ENCODE measurements at regions not wholly inside any gene's neighbourhood (a gene's known extent, or its start where the extent isn't known, plus 50 kb on each side); places are given as distances from the start of the nearest gene placed in this dataset.
A peak's percentile ranks its signal among the peaks of the same experiment; 100 is the strongest.

DNA sequence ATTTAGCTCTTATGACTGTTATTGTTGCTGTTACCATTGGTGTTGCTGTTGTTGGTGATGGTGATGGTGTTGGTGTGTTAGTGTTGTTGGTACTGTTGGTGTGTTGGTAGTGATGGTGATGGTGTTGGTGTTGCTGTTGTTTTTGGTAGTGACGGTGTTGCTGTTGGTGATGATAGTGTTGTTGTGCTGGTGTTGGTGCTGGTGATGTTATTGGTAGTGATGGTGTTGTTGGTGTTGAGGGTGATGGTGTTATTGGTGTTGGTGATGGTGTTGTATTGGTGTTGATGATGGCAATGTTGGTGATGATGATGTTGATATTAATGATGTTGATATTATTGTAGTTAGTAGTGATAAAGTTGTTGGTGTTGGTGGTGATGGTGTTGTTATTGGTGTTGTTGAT, 285.7 kb upstream of the FOXF1 start:
- Histone ChIP-seq H3K4me3 (no peak overlapping the region), H3K27ac (no peak overlapping the region), H3K9me3 (no peaks in the 10 kb centered on the region), H3K27me3 (peaks cover 66% of the 10 kb centered on the region), H3K36me3 (no peaks in the 10 kb centered on the region), H3K4me1 (no peaks in the 10 kb centered on the region)
- no peak for DNase-seq (ENCODE audit: low spot score in 2 of 2)
- no peak for TF ChIP-seq POLR2AphosphoS5 (IDR thresholded peaks at IDR 0.05)
- TF ChIP-seq, protein P1, sequence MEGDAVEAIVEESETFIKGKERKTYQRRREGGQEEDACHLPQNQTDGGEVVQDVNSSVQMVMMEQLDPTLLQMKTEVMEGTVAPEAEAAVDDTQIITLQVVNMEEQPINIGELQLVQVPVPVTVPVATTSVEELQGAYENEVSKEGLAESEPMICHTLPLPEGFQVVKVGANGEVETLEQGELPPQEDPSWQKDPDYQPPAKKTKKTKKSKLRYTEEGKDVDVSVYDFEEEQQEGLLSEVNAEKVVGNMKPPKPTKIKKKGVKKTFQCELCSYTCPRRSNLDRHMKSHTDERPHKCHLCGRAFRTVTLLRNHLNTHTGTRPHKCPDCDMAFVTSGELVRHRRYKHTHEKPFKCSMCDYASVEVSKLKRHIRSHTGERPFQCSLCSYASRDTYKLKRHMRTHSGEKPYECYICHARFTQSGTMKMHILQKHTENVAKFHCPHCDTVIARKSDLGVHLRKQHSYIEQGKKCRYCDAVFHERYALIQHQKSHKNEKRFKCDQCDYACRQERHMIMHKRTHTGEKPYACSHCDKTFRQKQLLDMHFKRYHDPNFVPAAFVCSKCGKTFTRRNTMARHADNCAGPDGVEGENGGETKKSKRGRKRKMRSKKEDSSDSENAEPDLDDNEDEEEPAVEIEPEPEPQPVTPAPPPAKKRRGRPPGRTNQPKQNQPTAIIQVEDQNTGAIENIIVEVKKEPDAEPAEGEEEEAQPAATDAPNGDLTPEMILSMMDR (IDR thresholded peaks at IDR 0.05): no peak
- TF ChIP-seq EP300 (IDR thresholded peaks at IDR 0.05): no peak
- no peak for TF ChIP-seq POLR2A (IDR thresholded peaks at IDR 0.05)
- WGBS: 91% methylated on average over 1 of the region's 1 CpG

DNA sequence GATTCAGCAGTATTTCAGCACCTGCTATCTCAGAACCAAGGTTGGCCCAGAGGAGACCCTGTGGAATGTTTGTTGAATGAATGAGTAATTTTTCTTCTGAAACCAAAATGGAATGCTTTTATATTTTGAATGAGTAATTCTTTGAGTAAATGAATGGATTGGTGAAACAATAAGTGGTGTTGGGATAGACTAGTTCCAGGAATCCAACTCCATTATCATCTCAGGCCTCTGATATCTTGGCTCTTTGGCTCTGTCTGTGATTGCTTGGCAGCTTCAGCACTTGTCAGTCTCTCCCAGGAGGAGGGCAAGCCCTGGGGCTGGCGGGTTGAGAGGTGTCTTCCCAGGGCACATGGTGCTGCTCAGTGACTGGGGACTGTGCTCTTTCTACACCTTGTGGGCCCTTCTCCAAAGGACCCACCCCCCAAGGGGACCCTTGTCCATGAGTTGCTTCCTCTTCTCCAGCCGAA, 284.4 kb upstream of the FOXF1 start:
- peak in 1 of 2 donors; percentile 13 for DNase-seq (ENCODE audit: low spot score in 2 of 2)
- TF ChIP-seq, protein P1 (IDR thresholded peaks at IDR 0.05): no peak
- TF ChIP-seq POLR2AphosphoS5 (IDR thresholded peaks at IDR 0.05): no peak
- TF ChIP-seq EP300 (IDR thresholded peaks at IDR 0.05): no peak
- TF ChIP-seq POLR2A (IDR thresholded peaks at IDR 0.05): no peak
- WGBS: 73% methylated on average over 2 of the region's 2 CpGs

DNA sequence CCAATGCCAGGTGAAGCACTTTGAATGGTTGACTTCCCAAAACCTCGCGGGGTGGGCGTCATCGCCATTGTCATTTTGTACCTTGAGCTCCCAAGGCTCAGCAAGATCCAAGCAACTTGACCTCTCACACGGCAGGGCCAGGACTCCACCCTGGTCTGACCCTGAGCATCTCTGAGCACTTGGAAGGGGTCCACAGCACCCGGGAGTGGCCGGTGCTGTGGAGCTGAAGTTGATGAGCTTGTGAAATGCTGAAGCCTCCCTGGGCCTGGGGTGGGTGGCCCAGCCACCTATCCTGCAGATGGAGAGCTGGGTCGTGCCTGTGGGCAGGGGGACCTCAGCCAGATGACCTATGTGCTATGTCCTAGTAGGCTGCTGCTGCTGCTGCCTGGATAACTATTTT, 283.3 kb upstream of the FOXF1 start:
- Histone ChIP-seq H3K27me3 (peaks cover 51% of the 10 kb centered on the region), H3K4me1 (no peaks in the 10 kb centered on the region), H3K27ac (no peak overlapping the region), H3K9me3 (no peaks in the 10 kb centered on the region), H3K4me3 (no peak overlapping the region), H3K36me3 (no peaks in the 10 kb centered on the region)
- TF ChIP-seq EP300 (IDR thresholded peaks at IDR 0.05) (no peak), POLR2AphosphoS5 (IDR thresholded peaks at IDR 0.05) (no peak), POLR2A (IDR thresholded peaks at IDR 0.05) (no peak)
- TF ChIP-seq, protein P1 (IDR thresholded peaks at IDR 0.05): no peak
- DNase-seq (ENCODE audit: low spot score in 2 of 2): peak; percentile 45 to 67
- WGBS: 91% methylated on average over 7 of the region's 8 CpGs

More for the DNA sequence above, 284.4 kb upstream of the FOXF1 start:
- Histone ChIP-seq H3K9me3 (no peaks in the 10 kb centered on the region), H3K27me3 (peaks cover 54% of the 10 kb centered on the region), H3K4me3 (no peak overlapping the region), H3K4me1 (no peaks in the 10 kb centered on the region), H3K27ac (no peak overlapping the region), H3K36me3 (no peaks in the 10 kb centered on the region)

DNA sequence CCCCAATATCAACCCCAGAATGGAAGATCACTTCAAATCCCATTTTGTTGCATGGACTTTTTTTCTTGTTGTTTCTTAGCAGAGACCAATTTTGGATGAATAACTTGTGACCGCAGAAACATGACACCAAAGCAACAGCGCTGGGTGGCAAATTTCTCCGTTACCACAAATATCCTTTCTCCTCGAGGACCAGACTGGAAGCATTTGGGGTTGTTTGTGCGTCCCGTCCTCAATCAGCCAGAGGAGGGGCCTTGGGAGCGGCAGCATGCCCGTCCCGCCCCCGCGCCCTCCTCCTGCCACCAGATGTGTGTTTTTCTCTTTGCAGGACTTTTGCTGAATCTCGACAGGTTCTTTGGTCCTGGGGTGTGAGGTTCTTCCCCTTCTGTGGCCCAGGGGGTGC, 282.5 kb upstream of the FOXF1 start:
- peak; percentile 13 to 29 for DNase-seq (ENCODE audit: low spot score in 2 of 2)
- no peak overlapping the region for H3K27ac ChIP-seq
- no peak overlapping the region for H3K4me3 ChIP-seq
- no peaks in the 10 kb centered on the region for H3K9me3 ChIP-seq
- no peaks in the 10 kb centered on the region for H3K36me3 ChIP-seq
- 44% methylated on average over 12 of the region's 12 CpGs for WGBS
- TF ChIP-seq EP300 (IDR thresholded peaks at IDR 0.05) (no peak), POLR2A (IDR thresholded peaks at IDR 0.05) (no peak), POLR2AphosphoS5 (IDR thresholded peaks at IDR 0.05) (no peak)
- TF ChIP-seq, protein P1 (IDR thresholded peaks at IDR 0.05): no peak
- H3K4me1 ChIP-seq: no peaks in the 10 kb centered on the region
- H3K27me3 ChIP-seq: peaks cover 54% of the 10 kb centered on the region

DNA sequence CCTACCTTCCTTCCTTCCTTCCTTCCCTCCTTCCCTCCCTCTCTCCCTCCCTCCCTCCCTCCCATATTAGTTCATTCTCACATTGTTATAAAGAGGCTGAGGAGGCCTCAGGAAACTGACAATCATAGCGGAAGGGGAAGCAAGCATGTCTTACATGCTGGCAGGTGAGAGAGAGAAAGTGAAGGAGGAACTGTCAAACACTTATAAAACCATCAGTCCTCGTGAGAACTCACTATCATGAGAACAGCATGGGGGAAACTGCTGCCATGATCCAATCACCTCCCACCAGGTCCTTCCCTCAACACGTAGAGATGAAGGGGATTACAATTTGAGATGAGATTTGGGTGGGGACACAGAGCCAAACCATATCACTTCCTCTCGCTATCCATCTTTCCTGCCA, 281.6 kb upstream of the FOXF1 start:
- Histone ChIP-seq H3K27ac (no peak overlapping the region), H3K9me3 (no peaks in the 10 kb centered on the region), H3K36me3 (no peaks in the 10 kb centered on the region), H3K4me1 (no peaks in the 10 kb centered on the region), H3K27me3 (peaks cover 51% of the 10 kb centered on the region), H3K4me3 (no peak overlapping the region)
- WGBS: 62% methylated on average over 4 of the region's 4 CpGs
- DNase-seq (ENCODE audit: low spot score in 2 of 2): peak in 1 of 2 donors; percentile 38
- TF ChIP-seq POLR2A (IDR thresholded peaks at IDR 0.05) (no peak), POLR2AphosphoS5 (IDR thresholded peaks at IDR 0.05) (no peak), EP300 (IDR thresholded peaks at IDR 0.05) (no peak)
- TF ChIP-seq, protein P1 (IDR thresholded peaks at IDR 0.05): no peak
